GM18909 (cell line): ENCODE measurements at regions not wholly inside any gene's neighbourhood (a gene's known extent, or its start where the extent isn't known, plus 50 kb on each side); places are given as distances from the start of the nearest gene placed in this dataset.

Experiments used
- ATAC-seq: cut with Tn5 transposase; IDR thresholded peaks from one replicate; pipeline ENCODE4 v1.9.1; 2021; ENCODE audit warnings: mild to moderate bottlenecking; ENCODE audit not compliant: unreplicated experiment, poor library complexity

DNA sequence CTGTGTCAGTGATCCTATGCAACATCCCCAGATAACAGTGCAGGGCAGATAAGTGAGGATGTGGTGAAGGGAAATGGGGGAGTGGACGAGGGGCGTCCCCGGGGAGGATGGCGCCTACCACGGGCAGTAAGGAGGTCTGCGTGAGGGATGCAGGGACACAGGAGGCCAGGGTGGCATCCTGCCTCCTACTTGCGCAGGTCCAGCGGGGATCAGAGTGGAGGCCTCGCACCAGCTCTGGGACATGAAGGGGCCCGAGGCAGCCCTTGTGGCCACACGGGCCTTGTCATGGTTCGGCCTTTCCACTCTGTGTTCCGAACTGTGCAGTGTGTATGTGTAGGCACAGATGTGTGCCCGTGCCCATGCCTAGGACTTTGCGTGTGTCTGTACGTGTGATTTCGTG, 1227.5 kb downstream of the BRD1 start:
- no peak for ATAC-seq

DNA sequence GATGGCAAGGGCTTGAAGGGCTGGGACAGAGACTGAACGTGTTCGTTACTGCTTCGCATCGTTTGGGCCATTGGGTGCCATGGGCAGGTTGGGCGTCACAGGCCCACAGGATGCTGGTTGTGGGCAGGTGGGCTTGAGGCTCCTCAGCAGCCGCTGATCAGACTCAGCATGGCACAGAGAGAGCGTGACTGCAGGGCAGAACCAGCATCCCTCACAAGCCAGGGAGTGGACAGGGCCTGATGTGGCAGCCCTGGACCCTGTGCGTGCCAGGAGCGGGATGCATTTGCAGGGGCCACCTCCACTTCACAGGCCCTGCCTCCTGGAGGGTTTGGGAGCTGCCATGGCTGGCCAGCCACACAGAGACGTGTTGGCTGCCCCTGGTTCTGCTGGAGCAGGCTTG, 1228.3 kb downstream of the BRD1 start:
- ATAC-seq, result no peak

DNA sequence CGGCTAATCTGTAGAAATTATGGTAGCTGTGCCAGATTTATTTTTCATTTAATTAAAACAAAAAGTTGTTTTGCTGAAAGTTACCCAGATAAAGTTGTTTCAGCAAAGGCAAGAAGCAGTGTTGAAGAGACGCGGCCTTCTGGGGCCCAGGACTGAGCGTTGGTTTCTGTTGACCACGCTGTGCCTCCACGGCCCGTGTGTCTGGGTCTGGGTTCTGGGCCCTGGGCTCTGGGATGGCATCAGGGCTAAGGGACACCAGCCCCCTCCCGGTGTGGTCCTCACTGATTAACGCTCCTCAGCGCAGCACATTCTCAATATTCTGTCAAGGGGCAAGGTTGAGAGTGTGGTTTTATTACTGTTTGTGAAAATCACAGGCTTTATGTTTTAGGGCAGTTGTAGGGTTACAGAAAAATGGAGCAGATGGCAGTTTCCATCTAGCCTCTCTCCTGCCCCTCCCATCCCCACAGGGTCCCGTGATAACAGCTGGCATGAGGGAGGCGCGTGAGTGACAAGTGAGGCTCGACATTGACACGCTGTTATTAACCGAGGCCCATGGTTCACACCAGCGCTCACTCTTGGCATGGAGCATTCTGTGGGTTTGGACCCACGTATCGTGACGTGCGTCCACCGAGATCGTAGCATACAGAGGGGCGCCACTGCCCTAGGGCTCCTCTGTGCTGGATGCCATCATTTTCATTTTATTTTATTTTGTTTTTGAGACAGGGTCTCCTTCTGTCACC, 1231.4 kb downstream of the BRD1 start:
- ATAC-seq, result no peak

DNA sequence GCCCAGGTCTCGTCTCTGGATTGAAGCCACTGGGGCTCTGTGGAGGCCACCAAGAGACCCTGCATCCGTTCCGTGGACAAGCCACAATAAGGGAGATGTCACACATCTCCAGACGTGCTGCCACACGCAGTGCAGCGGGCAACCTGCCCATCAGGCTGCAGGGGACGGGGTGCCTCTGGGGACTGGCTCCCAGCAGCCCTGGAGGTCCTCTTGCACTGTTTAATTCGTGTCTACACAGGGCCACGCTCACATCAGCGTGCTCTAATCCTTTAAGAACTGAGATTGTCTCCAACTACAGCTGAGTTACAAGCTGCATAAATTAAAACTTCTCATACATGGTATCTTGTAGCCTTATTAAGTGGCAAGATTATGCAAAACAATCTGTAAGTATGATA, 1232.2 kb downstream of the BRD1 start:
- no peak for ATAC-seq

DNA sequence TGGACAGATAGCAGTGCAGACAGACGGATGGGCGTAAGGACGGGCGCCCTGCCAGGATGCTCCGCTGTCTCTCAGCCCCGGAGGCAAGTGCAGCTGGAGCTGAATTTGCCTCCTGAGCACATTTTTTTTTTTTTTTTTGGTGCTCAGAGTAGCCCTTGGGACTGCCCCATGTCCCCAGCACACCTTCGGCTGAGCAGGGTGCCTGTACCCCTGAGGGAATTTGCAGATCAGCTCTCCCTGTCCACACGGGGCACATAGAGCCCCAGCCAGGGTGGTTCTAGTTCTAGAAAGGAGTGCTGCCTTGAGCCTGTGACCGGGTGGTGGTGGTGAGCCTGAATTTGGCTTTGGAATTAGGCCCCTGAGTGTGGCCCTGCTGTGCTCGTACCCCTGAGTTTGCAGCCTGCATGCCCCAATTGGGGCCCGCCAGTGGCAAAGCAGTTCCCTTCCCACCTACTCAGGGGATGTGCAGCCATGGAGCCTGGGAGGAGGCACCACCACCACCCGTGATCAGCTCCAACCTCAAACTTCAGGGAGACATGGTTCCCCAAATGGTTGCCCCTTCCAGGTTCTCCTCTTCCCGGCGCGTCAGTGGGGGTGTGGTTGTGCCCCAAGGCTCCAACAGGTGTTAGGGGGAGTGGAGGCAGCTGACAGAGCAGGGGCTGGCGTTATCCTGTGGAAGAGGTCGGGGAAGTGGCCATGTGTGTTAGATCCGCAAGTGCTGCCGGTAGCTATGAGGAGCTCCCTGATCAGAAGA, 1232.7 kb downstream of the BRD1 start:
- no peak for ATAC-seq

DNA sequence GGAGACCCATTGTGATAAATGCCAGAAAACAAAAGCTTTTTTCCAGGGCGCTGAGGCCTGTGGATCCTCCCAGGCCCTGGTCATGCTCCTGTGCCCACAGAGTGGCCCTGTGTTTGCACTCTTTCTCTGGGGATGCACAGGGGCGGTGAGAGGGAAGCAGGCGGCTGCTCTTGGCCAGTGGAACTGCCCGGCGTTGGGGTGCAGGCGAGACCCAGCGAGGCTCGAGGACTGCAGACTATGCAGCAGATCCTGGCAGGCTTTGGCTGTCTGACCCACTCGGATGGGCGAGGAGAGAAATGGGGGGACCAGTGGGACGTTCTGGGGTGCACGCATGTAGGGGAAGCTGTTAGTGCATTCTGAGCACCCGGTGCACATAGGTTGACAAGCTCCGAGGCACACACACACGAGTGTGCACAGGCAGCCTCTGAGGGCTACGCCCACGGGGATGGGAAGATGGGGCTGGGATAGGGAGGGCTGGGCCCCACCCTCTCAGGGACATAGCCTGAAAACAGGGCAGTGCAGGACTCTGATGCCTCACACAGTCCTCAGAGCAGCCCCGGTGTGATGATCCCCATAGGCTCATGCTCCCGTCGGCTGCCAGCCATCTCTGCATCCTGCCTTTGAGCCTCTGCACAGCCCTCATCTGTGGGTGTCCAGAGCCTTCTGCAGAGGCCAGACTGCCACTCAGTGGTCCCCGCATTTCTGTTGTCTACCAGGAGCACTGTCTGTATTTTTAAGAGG, 1233.5 kb downstream of the BRD1 start:
- no peak for ATAC-seq

DNA sequence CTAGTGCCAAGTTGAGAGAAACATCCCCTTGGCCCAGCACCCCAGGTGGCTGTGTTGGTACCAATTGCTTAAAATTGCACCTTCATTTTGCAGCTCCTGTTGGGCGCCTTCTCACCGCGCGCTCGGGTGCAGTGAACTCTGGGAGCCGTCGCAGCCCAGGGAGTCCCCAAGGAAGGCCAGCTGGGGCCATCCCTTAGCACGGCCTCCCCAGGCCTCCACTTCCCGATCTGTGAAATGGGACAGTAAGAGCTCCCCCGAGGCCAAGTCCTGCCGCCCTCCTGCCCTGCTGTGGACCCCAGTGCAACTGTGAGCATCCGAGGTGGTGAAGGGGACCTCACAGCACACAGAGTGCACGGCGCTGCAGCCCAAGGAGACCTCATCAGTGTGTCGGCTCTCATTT, 1234.1 kb downstream of the BRD1 start:
- no peak for ATAC-seq

DNA sequence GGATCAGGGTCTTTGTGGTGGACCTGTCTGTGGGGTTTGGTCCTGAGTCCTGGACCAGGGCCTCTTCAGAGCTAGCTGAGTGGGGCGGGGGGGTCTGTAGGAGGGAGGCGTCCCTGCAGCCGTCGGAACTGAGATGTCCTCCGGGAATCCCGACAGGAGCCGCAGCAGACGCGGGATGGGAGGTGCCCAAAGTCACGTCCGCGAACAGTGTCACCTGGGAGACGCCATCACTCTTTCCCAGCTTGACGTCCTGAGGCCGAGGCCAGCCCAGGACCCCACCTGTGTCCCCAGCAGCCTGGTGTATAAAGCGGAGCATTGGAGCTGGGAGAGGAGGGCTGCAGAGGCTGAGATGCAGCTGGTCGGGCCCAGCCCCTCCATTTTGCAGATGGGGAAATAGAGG, 1234.7 kb downstream of the BRD1 start:
- ATAC-seq, result no peak

DNA sequence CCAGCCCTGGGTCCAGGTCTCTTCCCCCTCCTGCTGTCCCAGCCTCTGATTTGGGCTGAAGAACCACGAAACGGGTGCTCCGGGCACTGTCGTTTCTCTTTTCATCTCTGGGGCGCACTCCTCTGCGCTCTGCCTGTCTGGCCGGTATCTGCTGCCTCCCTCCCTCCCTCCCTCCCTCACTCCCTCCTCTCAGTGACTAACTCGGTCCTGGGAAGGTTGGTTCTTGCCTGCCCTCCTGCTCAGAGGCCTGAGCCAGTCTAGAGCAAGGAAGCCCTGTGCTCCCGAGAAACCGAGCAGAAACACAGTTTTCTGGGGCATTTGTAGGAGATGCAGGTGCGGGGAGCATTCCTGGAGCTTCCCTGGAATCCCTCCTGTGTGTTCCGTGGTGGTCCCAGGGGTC, 1235.2 kb downstream of the BRD1 start:
- ATAC-seq, result no peak

DNA sequence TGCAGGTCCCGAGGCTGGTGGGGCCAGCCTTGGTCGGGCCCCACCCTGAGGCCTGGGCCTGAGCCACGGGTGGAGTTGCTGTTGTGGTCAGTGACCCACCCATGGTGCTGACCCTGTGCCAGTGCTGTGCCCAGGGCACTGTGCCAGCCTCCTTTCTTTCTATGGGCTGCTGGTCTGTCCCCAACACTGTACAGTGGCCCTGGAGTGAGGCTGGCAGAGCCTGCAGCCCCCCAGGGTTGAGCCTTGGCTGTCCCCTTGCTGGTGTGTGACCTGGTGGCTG, 1235.7 kb downstream of the BRD1 start:
- no peak for ATAC-seq

DNA sequence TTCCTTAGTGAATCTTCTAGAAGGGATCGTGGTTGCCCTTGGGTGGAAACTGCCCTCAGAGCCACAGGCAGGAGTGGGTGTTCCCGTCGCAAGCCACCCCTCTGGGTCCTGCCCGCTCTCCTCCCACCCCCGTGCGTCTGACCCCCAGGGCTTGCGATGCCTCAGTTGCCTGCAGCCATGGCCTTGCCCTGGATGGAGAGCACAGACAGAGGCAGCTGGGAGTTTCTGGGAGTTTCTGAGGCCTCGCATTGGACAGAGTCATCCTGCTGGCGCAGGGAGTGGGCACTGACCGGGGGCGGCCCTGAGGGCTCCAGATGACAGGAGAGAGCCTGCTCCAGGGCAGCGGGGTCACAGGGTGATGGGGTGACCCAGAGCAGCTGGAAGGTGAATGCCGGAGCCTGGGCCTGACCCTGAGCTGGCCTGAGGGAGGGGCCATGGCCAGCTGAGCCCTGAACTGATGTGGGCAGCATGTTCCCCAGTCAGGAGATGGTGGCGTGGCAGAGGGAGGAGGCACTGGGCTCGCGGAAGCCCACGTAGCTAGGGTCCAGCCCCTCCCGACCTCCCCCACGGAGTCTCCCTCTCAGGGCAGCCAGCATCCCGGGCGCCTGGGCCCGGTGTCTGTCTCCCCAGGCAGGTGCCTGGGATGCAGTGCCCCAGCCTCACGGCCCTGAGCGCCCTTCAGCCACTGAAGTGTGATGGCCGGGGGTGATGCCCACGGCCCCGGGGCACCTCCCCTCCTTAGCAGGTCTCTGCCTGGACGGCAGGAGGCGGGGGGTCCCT, 1236.2 kb downstream of the BRD1 start:
- no peak for ATAC-seq

DNA sequence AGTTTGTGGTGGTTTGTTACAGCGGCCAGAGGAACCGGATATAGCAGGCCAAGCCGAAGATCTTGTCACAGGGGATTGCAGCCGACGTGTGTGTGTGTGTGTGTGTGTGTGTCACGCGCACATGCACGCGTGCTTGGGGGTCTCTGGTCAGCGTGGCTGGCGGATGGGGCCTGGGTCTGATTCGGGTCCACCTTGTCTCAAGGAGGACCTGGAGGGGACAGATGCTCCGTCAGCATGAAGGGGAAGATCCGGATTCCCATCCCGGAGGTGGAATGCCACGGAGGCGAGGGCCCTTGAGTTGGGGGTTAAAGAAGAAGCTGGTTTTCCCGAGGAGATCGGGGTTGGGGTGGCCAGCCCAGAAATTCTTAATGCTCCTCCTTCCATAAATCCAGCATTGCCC, 1237.8 kb downstream of the BRD1 start:
- no peak for ATAC-seq

DNA sequence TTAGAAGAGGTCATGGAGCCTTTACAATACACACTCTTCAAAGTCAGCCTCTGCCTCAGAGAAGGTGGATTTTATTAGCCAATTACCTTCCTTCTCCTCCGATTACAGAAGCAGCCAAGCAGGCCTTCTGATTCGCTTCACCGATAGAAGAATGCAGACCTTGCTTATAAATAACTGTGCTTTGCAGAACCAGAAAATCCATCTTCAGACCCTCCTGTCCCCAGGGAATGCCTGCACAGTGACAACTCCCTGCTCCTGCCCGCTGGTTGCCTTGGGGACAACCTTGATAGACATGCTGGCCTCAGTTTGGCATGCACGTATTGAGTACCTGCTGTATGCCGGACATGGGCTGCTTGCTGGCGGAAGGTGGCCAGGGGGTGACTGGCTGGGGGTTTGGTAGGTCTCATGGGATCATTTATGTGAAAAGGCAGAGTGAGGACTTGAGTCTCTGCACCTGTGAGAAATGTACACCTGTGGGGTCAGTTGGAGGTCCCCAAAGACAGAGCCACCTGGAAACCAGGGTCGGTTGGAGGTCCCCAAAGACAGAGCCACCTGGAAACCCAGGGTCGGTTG, 1238.7 kb downstream of the BRD1 start:
- no peak for ATAC-seq

DNA sequence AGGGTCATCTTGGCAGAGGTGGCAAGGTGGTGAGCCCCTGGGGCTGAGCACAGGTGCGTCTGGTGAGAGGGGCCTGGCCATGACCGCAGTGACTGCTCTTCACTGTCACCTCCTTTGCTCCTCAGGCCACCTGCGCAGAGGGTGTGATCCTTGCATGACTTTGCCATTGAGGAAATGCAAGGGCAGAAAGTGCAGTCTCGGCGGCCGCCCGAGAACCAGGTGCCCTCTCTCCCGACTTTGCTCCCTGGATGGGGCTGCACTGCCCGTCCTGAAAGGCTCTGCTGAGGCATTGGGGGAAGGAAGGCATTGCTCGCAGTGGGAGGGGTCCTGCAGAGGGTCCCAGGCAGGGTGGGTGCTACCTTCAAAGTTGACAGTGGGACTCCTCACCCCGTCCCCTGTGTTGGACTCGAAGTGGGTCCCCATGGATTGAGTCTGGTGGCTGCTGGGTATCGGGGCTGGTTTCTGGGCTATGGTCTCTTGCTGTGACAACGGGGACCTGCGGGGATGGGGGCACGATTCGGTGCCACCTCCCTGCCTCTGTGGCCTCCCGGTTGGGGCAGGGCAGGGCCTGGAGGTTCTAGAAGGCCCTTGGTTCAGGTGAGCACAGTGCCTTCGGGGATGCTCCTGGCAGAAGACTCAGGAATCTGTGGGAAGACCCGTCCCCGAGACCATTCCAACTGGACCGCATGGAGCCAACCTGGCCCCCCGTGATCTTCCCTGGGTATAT, 1239.4 kb downstream of the BRD1 start:
- no peak for ATAC-seq

DNA sequence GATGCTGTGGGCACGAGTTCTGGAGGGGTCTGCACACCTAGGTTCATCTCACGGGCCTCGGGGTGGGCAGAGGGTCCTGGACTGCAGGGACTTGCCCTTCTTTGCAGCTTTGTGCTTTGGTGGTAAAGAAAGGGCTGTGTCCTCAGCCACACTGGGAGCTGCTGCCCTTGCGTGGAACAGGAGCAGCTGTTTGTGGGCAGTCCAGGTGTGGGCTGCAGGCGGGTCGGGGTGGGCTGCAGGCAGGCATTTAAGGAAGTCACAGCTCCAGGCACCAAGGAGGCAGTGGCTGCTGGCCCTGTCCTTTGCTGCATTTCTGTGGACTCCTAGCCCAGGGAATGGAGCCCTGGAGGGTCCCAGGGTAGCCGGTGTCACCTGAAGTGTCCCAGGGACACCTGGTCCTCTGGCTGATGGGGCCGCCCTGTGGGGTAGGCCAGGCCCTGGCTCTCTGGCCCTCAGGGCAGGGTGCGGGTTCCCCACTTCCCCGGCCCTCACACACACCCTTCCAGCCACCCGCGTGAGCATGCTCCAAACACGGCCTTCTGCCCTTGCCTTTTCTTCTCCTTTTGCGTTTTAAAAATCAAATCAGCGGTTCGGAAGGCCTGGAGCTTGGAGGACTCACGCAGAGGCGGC, 1240.3 kb downstream of the BRD1 start:
- no peak for ATAC-seq

DNA sequence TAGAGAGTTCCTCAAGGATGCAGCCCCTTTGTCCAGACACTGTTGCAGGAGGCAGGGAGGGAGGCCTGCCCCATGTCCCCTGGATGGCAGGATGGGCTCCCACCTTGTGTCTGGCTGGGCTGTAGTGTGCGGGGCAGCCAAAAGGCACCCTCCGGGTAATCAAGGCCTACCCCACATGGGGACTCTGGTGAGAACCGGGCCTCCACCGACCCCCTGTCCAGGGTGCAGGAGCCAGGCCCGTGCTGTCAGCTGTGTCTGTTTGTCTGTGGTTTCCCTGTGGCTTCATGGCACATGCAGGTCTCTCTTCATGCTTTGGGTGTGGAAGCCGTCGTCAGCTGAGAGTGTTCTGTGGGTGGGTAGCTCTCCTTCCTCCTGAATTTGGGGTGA, 1240.9 kb downstream of the BRD1 start:
- ATAC-seq, result no peak

DNA sequence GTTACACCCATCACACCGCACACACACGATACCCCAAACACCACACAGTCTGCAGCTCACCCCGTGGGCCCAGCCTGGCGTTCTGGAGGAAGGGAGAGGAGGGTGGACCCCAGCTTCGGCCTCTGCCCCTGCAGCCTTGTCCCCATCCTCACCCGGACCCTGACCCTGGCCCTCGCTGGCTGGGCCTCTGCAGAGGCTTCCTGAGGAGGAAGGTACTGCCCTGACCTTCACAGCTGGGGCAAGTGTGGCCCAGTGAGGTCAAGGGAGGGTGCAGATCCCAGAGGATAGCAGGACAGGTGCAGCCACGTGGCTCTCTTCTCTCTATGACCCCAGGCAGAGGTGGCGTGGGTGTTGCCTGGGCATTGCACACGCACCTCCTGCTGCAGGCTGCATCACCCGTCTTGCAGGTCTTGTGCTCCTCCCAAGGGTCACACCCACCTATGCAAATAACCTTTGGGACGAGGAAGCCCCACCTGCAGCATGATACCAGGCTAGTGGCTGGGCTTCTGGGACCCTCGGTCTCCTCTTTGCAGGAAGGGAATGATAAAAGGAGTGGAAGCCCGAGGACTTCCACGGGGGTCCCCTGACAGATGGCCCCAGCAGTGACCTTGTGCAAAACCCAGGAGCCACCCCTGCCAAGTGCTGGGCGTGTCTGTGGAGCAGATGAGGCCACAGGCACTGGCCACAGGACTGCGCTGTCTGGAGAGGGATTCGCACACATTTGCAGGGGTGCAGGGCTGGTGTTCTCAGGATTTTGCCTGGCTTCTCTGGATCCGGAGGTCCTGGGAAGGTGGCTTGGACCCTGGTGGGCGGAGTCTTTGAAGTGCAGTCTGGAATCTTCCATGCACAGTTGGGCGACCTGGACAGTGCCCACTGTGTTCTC, 1241.5 kb downstream of the BRD1 start:
- no peak for ATAC-seq

DNA sequence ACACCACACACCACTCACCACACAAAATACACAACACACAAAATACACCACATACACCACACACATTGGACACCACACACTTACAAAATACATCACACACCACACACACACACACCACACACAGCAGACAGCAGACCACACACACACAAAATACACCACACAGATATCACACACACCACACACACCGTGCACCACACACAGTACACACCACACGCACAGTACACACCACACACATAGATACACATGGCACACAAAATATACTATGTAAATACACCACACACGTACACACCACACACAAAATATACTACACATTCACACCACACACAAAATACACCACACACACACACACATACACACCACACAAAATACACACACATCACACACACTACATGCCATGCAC, 1243.5 kb downstream of the BRD1 start:
- no peak for ATAC-seq
